ENCODE measurements at regions not wholly inside any gene's neighbourhood (a gene's known extent, or its start where the extent isn't known, plus 50 kb on each side); places are given as distances from the start of the nearest gene placed in this dataset.

DNA sequence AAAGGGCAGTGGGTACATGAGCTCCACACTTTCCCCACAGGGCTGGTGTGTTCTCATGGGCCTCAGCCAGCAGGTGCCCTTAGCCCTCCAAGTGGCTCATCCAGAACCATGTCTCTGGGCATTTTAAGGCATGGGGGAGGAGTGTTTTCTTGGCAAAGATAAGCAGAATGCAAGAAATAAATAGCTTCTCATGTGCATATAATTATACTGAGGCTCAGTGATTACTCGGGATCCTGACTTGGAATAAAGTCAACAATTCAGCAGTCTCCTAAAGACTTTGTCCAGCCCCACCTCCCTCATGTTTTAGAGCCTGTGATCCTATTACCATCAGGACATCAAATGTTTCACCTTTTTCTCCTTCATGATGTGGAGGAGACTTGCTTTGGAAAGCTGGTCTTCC lies 92.7 kb upstream of the COG2 start:
- Histone ChIP-seq H3K9me3 (replicated peaks) (no peaks in the 10 kb centered on the region), H3K27ac (replicated peaks) (no peak overlapping the region), H3K27me3 (ENCODE audit: low read depth) (no peaks in the 10 kb centered on the region), H3K4me3 (no peak overlapping the region), H3K36me3 (no peaks in the 10 kb centered on the region), H3K4me1 (peaks cover 16% of the 10 kb centered on the region)
- intact Hi-C loops (cut with micrococcal nuclease): no loop called here
- TF ChIP-seq, protein P1, sequence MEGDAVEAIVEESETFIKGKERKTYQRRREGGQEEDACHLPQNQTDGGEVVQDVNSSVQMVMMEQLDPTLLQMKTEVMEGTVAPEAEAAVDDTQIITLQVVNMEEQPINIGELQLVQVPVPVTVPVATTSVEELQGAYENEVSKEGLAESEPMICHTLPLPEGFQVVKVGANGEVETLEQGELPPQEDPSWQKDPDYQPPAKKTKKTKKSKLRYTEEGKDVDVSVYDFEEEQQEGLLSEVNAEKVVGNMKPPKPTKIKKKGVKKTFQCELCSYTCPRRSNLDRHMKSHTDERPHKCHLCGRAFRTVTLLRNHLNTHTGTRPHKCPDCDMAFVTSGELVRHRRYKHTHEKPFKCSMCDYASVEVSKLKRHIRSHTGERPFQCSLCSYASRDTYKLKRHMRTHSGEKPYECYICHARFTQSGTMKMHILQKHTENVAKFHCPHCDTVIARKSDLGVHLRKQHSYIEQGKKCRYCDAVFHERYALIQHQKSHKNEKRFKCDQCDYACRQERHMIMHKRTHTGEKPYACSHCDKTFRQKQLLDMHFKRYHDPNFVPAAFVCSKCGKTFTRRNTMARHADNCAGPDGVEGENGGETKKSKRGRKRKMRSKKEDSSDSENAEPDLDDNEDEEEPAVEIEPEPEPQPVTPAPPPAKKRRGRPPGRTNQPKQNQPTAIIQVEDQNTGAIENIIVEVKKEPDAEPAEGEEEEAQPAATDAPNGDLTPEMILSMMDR (IDR thresholded peaks at IDR 0.05; ENCODE audit: borderline replicate concordance): no peak
- DNase-seq: no peak

DNA sequence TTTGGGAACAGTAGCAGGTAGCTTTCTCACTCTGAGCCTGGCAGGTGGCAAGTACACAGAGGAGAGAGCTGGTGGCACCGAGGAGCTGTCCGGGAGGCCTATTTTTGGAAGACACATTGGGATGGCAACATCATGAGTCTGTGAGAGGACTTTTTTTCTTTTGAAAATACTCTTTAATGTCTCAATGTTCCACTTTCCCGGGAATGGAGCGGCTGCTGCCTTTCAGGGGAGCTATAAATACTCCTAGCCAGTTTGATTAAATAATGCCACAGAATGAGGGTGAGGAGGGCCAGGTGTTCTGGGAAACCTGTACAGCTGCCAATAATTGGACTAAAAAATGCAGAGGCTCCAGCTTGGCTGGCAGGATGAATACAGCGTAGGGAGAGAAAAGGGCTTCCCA lies 93.3 kb upstream of the COG2 start:
- Histone ChIP-seq H3K27me3 (ENCODE audit: low read depth) (no peaks in the 10 kb centered on the region), H3K4me1 (peaks cover 16% of the 10 kb centered on the region), H3K4me3 (no peak overlapping the region), H3K27ac (replicated peaks) (no peak overlapping the region), H3K36me3 (no peaks in the 10 kb centered on the region), H3K9me3 (replicated peaks) (no peaks in the 10 kb centered on the region)
- TF ChIP-seq, protein P1 (IDR thresholded peaks at IDR 0.05; ENCODE audit: borderline replicate concordance): no peak
- intact Hi-C loops (cut with micrococcal nuclease): no loop called here
- no peak for DNase-seq

DNA sequence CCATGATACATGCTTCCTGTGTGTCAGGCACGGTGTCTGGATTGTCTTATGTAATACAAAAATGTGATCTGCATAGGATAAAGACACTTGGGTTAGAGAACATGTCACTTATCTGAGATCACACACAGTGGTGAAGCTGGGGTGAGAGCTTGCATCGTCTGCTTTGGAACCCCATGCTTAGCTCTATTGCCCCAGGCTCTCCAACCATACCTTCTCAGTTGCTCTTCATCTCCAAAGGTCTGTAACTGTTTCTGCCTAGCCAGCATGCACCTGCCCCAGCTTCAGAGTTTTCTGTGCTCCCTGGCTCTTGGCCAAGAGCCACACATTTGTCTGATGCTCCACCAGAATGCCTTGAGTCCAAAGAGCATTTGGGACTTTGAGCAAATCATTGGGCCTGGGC lies 93.9 kb upstream of the COG2 start:
- TF ChIP-seq, protein P1 (IDR thresholded peaks at IDR 0.05; ENCODE audit: borderline replicate concordance): no peak
- intact Hi-C loops (cut with micrococcal nuclease): no loop called here

DNA sequence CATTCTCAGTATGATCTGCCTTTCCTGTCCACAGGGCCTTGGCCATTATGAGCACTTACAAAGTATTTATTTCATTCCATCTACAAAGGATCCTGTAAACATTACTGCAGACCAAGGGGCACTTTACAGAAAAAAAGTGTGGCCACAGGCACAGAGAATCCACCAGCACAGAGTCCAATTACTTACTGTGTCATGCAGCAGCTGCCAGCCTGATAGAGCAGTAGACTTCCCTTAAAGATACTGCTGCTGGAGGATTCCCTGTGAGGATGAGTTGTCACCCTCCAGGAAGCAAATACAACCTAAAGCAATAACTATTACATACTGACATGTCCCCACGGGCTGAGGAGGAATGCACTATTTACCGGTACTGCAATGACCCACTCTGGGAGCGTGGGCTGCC lies 97.1 kb upstream of the COG2 start:
- DNase-seq: no peak
- Histone ChIP-seq H3K27ac (replicated peaks) (no peak overlapping the region), H3K27me3 (ENCODE audit: low read depth) (no peaks in the 10 kb centered on the region), H3K4me3 (no peak overlapping the region), H3K9me3 (replicated peaks) (no peaks in the 10 kb centered on the region), H3K36me3 (no peaks in the 10 kb centered on the region), H3K4me1 (peaks cover 12% of the 10 kb centered on the region)
- intact Hi-C loops (cut with micrococcal nuclease): no loop called here
- TF ChIP-seq, protein P1 (IDR thresholded peaks at IDR 0.05; ENCODE audit: borderline replicate concordance): no peak

More for the DNA sequence above, 93.9 kb upstream of the COG2 start:
- Histone ChIP-seq H3K4me1 (peaks cover 16% of the 10 kb centered on the region), H3K4me3 (no peak overlapping the region), H3K27me3 (ENCODE audit: low read depth) (no peaks in the 10 kb centered on the region), H3K9me3 (replicated peaks) (no peaks in the 10 kb centered on the region), H3K36me3 (no peaks in the 10 kb centered on the region), H3K27ac (replicated peaks) (no peak overlapping the region)
- no peak for DNase-seq

DNA sequence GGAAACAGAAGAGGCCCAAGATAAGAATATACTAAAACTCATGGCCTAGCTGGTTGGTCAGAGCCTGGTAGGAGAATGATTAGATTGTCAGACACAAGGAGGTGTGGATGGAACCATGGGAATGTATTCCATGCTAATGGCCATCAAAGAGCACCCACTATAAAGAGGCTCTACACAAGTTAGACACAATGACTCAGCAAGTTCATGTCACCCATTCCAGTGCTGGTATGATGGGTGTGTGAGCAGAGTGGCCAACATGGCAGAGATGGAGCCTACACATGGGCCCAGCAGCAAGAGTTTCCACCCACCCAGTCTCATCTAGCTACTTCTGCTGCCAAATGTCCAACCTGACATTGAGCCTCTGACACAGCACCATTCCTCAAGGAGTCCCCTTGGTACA lies 97.5 kb upstream of the COG2 start:
- Histone ChIP-seq H3K9me3 (replicated peaks) (no peaks in the 10 kb centered on the region), H3K4me3 (no peak overlapping the region), H3K27ac (replicated peaks) (no peak overlapping the region), H3K4me1 (peaks cover 12% of the 10 kb centered on the region), H3K36me3 (no peaks in the 10 kb centered on the region), H3K27me3 (ENCODE audit: low read depth) (no peaks in the 10 kb centered on the region)
- TF ChIP-seq, protein P1 (IDR thresholded peaks at IDR 0.05; ENCODE audit: borderline replicate concordance): no peak
- intact Hi-C loops (cut with micrococcal nuclease): no loop called here
- DNase-seq: no peak

DNA sequence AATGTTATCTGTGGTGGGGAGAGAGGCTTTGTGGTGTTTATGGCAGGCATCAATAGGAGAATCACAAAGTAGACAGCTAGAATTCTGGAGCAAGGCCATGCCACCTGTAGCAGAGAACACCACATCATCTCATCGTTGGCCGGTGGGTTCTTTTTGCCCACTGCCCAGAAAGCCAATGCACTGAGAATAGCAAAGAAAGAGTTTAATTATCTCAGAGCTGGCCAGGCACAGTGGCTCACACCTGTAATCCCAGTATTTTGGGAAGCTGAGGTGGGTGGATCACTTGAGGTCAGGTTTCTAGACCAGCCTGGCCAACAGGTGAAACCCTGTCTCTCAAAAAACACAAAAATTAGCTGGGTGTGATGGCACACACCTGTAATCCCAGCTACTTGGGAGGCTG lies 99.2 kb upstream of the COG2 start:
- Histone ChIP-seq H3K27ac (replicated peaks) (no peak overlapping the region), H3K4me1 (no peaks in the 10 kb centered on the region), H3K9me3 (replicated peaks) (no peaks in the 10 kb centered on the region), H3K4me3 (no peak overlapping the region), H3K36me3 (no peaks in the 10 kb centered on the region), H3K27me3 (ENCODE audit: low read depth) (no peaks in the 10 kb centered on the region)
- TF ChIP-seq, protein P1 (IDR thresholded peaks at IDR 0.05; ENCODE audit: borderline replicate concordance): no peak
- intact Hi-C loops (cut with micrococcal nuclease): no loop called here
- DNase-seq: no peak
